ENCODE measurements at regions not wholly inside any gene's neighbourhood (a gene's known extent, or its start where the extent isn't known, plus 50 kb on each side); places are given as distances from the start of the nearest gene placed in this dataset.

GRCh38 chr4:110424144-110424543, 51.8 kb upstream of the ENPEP start:
- DNase-seq (ENCODE audit: low spot score) (no peak), ATAC-seq (no peak)
- Histone ChIP-seq H3K4me3 (no peak overlapping the region), H3K4me1 (ENCODE audit: insufficient read depth) (no peaks in the 10 kb centered on the region), H3K9me2 (ENCODE audit: insufficient read depth) (no peaks in the 10 kb centered on the region), H4K20me1 (replicated peaks; ENCODE audit: insufficient read depth) (no peaks in the 10 kb centered on the region), H2AFZ (no peak overlapping the region), H3F3A (replicated peaks; ENCODE audit: low read depth) (no peaks in the 10 kb centered on the region), H3K4me2 (no peak overlapping the region), H3K27ac (ENCODE audit: low read depth) (no peak overlapping the region), H3K27me3 (ENCODE audit: insufficient read depth) (no peaks in the 10 kb centered on the region), H3K36me3 (ENCODE audit: insufficient read depth) (no peaks in the 10 kb centered on the region), H3K79me2 (replicated peaks; ENCODE audit: insufficient read depth) (no peaks in the 10 kb centered on the region)
- Mint-ChIP-seq H3K27ac (no peak overlapping the region), H3K9me3 (peaks cover 17% of the 10 kb centered on the region), H3K36me3 (ENCODE audit: low read depth) (peaks cover 4% of the 10 kb centered on the region; the same call in 2 of the 3 replicates), H3K4me3 (no peak overlapping the region), H3K4me1 (no peaks in the 10 kb centered on the region), H3K27me3 (ENCODE audit: insufficient read depth, low read depth, poor library complexity) (peaks cover 1% of the 10 kb centered on the region)
- TF ChIP-seq ZNF331 (CRISPR knock-in tag; IDR thresholded peaks at IDR 0.05; ENCODE audit: low read depth), result no peak

GRCh38 chr4:110418641-110419040, 57.3 kb upstream of the ENPEP start:
- Mint-ChIP-seq H3K36me3 (ENCODE audit: low read depth) (peaks cover 34% of the 10 kb centered on the region), H3K4me1 (peaks cover 9% of the 10 kb centered on the region; the same call in 2 of the 3 replicates), H3K9me3 (peaks cover 26% of the 10 kb centered on the region; the same call in 2 of the 3 replicates), H3K27ac (no peak overlapping the region), H3K27me3 (ENCODE audit: insufficient read depth, low read depth, poor library complexity) (peaks cover 10% of the 10 kb centered on the region), H3K4me3 (no peak overlapping the region)
- Histone ChIP-seq H3K4me1 (ENCODE audit: insufficient read depth) (no peaks in the 10 kb centered on the region), H4K20me1 (replicated peaks; ENCODE audit: insufficient read depth) (no peaks in the 10 kb centered on the region), H2AFZ (no peak overlapping the region), H3F3A (replicated peaks; ENCODE audit: low read depth) (no peaks in the 10 kb centered on the region), H3K4me3 (no peak overlapping the region), H3K27ac (ENCODE audit: low read depth) (no peak overlapping the region), H3K4me2 (no peak overlapping the region), H3K9me2 (ENCODE audit: insufficient read depth) (peaks cover 7% of the 10 kb centered on the region; the same call in 1 of the 2 replicates), H3K36me3 (ENCODE audit: insufficient read depth) (0 out of 2 replicates have a peak, but pooled peaks cover 7% of the 10 kb centered on the region), H3K27me3 (ENCODE audit: insufficient read depth) (peaks cover 4% of the 10 kb centered on the region; the same call in 1 of the 2 replicates), H3K79me2 (replicated peaks; ENCODE audit: insufficient read depth) (no peaks in the 10 kb centered on the region)
- DNase-seq (ENCODE audit: low spot score), result peak; percentile 72
- peak; percentile 27; the same call in 2 of the 3 replicates for ATAC-seq
- no peak for TF ChIP-seq REST (IDR thresholded peaks at IDR 0.05; ENCODE audit: unreplicated experiment)
- no peak for TF ChIP-seq ETS1 (IDR thresholded peaks at IDR 0.05)
- no peak for TF ChIP-seq CTCF (conservative IDR thresholded peaks at IDR 0.05; ENCODE audit: low read depth in 2 of 2)
- no peak for TF ChIP-seq EZH2 (IDR thresholded peaks at IDR 0.05; ENCODE audit: low read depth, unreplicated experiment)
- no peak for TF ChIP-seq CREB1 (CRISPR knock-in tag; IDR thresholded peaks at IDR 0.05; ENCODE audit: low read depth)
- TF ChIP-seq NANOG (IDR thresholded peaks at IDR 0.05; ENCODE audit: borderline replicate concordance), result no peak
- TF ChIP-seq STAT1 (IDR thresholded peaks at IDR 0.05; ENCODE audit: unreplicated experiment), result no peak
- no peak for TF ChIP-seq ZNF331 (CRISPR knock-in tag; IDR thresholded peaks at IDR 0.05; ENCODE audit: low read depth)
- TF ChIP-seq ZNF114 (CRISPR knock-in tag; IDR thresholded peaks at IDR 0.05), result no peak
- TF ChIP-seq POLR2AphosphoS5 (IDR thresholded peaks at IDR 0.05; ENCODE audit: low read depth), result no peak
- TF ChIP-seq EZH2phosphoT487 (IDR thresholded peaks at IDR 0.05; ENCODE audit: unreplicated experiment), result no peak
- no peak for TF ChIP-seq JUNB (IDR thresholded peaks at IDR 0.05; ENCODE audit: unreplicated experiment)
